ENCODE measurements at regions not wholly inside any gene's neighbourhood (a gene's known extent, or its start where the extent isn't known, plus 50 kb on each side); places are given as distances from the start of the nearest gene placed in this dataset.

GRCh38 chr5:68431186-68431585, 215.6 kb downstream of the PIK3R1 start:
- DNase-seq: no peak

- DNase-seq: no peak
Observed at GRCh38 chr5:68431601-68432337, 216.2 kb downstream of the PIK3R1 start.

- no peak for DNase-seq
Observed at GRCh38 chr5:68432682-68433081, 217.1 kb downstream of the PIK3R1 start.

GRCh38 chr5:68433526-68433922, 218.0 kb downstream of the PIK3R1 start:
- DNase-seq: no peak

GRCh38 chr5:68433923-68434879, 218.6 kb downstream of the PIK3R1 start:
- peak; percentile 49 to 95 (median 76) for DNase-seq

- no peak for DNase-seq
Observed at GRCh38 chr5:68435611-68436010, 220.1 kb downstream of the PIK3R1 start.

GRCh38 chr5:68436686-68437520, 221.3 kb downstream of the PIK3R1 start:
- DNase-seq: no peak

- DNase-seq: no peak
Observed at GRCh38 chr5:68438876-68439275, 223.3 kb downstream of the PIK3R1 start.

GRCh38 chr5:68440245-68440644, 224.7 kb downstream of the PIK3R1 start:
- DNase-seq: no peak

- no peak for DNase-seq
Observed at GRCh38 chr5:68440651-68441050, 225.1 kb downstream of the PIK3R1 start.

- DNase-seq: no peak
Observed at GRCh38 chr5:68441309-68442073, 225.9 kb downstream of the PIK3R1 start.

- no peak for DNase-seq
Observed at GRCh38 chr5:68443091-68443490, 227.5 kb downstream of the PIK3R1 start.

GRCh38 chr5:68444048-68444447, 228.5 kb downstream of the PIK3R1 start:
- DNase-seq: no peak

- DNase-seq: no peak
Observed at GRCh38 chr5:68444833-68445232, 229.3 kb downstream of the PIK3R1 start.

GRCh38 chr5:68445257-68446069, 229.9 kb downstream of the PIK3R1 start:
- no peak for DNase-seq

- DNase-seq: no peak
Observed at GRCh38 chr5:68446070-68446357, 230.5 kb downstream of the PIK3R1 start.

GRCh38 chr5:68446487-68446894, 230.9 kb downstream of the PIK3R1 start:
- no peak for DNase-seq

- DNase-seq: no peak
Observed at GRCh38 chr5:68447136-68447929, 231.8 kb downstream of the PIK3R1 start.

GRCh38 chr5:68449380-68449779, 233.8 kb downstream of the PIK3R1 start:
- DNase-seq: no peak

Data from muscle of back (tissue), 3 donors.